ENCODE measurements at regions not wholly inside any gene's neighbourhood (a gene's known extent, or its start where the extent isn't known, plus 50 kb on each side); places are given as distances from the start of the nearest gene placed in this dataset.

GRCh38 chr12:34204830-34205285, 182.6 kb downstream of the ALG10 start:
- peaks cover 0 to 7% (median 1%) of the 10 kb centered on the region in 4 donors for H3K4me1 Mint-ChIP-seq
- DNase-seq (no peak), ATAC-seq (no peak)
- peak overlapping the region in 1 of 10 donors; percentile 64 for H3K4me3 Mint-ChIP-seq
- POLR2A ChIA-PET: no interaction called here
- H3K9me3 Mint-ChIP-seq: peaks cover 0 to 8% (median 0%) of the 10 kb centered on the region in 9 donors
- no peaks in the 10 kb centered on the region for H3K36me3 Mint-ChIP-seq
- H3K27ac Mint-ChIP-seq: no peak overlapping the region
- H3K27me3 Mint-ChIP-seq: peaks cover 0 to 2% (median 0%) of the 10 kb centered on the region in 5 donors

GRCh38 chr12:34205401-34205800, 183.1 kb downstream of the ALG10 start:
- peaks cover 0 to 8% (median 0%) of the 10 kb centered on the region in 9 donors for H3K9me3 Mint-ChIP-seq
- H3K27me3 Mint-ChIP-seq: peaks cover 0 to 2% (median 0%) of the 10 kb centered on the region in 5 donors
- no peaks in the 10 kb centered on the region for H3K36me3 Mint-ChIP-seq
- H3K4me3 Mint-ChIP-seq: no peak overlapping the region
- no peak for ATAC-seq
- no peak overlapping the region for H3K27ac Mint-ChIP-seq
- H3K4me1 Mint-ChIP-seq: peaks cover 0 to 7% (median 1%) of the 10 kb centered on the region in 4 donors
- POLR2A ChIA-PET: no interaction called here
- no peak for DNase-seq

- DNase-seq: no peak
- POLR2A ChIA-PET: no interaction called here
- peaks cover 0 to 3% (median 0%) of the 10 kb centered on the region in 3 donors for H3K36me3 Mint-ChIP-seq
- H3K27me3 Mint-ChIP-seq: peaks cover 0 to 2% (median 0%) of the 10 kb centered on the region in 5 donors
- H3K4me3 Mint-ChIP-seq: no peak overlapping the region
- H3K4me1 Mint-ChIP-seq: peaks cover 0 to 7% (median 1%) of the 10 kb centered on the region in 4 donors
- peaks cover 0 to 8% (median 0%) of the 10 kb centered on the region in 9 donors for H3K9me3 Mint-ChIP-seq
- no peak for ATAC-seq
- H3K27ac Mint-ChIP-seq: no peak overlapping the region
These were observed 183.9 kb downstream of the ALG10 start for GRCh38 chr12:34206061-34206785.

- DNase-seq (no peak), ATAC-seq (no peak)
- H3K9me3 Mint-ChIP-seq: peaks cover 0 to 8% (median 0%) of the 10 kb centered on the region in 9 donors
- peak overlapping the region in 1 of 10 donors; percentile 67 for H3K27ac Mint-ChIP-seq
- H3K4me1 Mint-ChIP-seq: peaks cover 0 to 7% (median 1%) of the 10 kb centered on the region in 4 donors
- no peak overlapping the region for H3K4me3 Mint-ChIP-seq
- POLR2A ChIA-PET: no interaction called here
- peaks cover 0 to 2% (median 0%) of the 10 kb centered on the region in 5 donors for H3K27me3 Mint-ChIP-seq
- peaks cover 0 to 5% (median 0%) of the 10 kb centered on the region in 3 donors for H3K36me3 Mint-ChIP-seq
These were observed 185.6 kb downstream of the ALG10 start for GRCh38 chr12:34207858-34208257.

- Mint-ChIP-seq H3K27ac (no peak overlapping the region), H3K36me3 (peaks cover 0 to 5% (median 0%) of the 10 kb centered on the region in 3 donors), H3K9me3 (peaks cover 0 to 8% (median 0%) of the 10 kb centered on the region in 9 donors), H3K4me1 (peaks cover 0 to 7% (median 1%) of the 10 kb centered on the region in 4 donors), H3K4me3 (no peak overlapping the region), H3K27me3 (peaks cover 0 to 2% (median 0%) of the 10 kb centered on the region in 5 donors)
- DNase-seq: no peak
- POLR2A ChIA-PET: no interaction called here
- ATAC-seq: no peak
These were observed 186.3 kb downstream of the ALG10 start for GRCh38 chr12:34208331-34209258.

GRCh38 chr12:34209259-34209835, 187.1 kb downstream of the ALG10 start:
- Mint-ChIP-seq H3K27me3 (peaks cover 0 to 2% (median 0%) of the 10 kb centered on the region in 5 donors), H3K4me1 (peaks cover 0 to 5% (median 1%) of the 10 kb centered on the region in 4 donors), H3K9me3 (peaks cover 0 to 8% (median 0%) of the 10 kb centered on the region in 9 donors), H3K4me3 (no peak overlapping the region), H3K36me3 (peaks cover 0 to 10% (median 0%) of the 10 kb centered on the region in 3 donors), H3K27ac (peak overlapping the region in 1 of 10 donors; percentile 24)
- ATAC-seq (no peak), DNase-seq (no peak)
- POLR2A ChIA-PET: no interaction called here

- Mint-ChIP-seq H3K36me3 (peaks cover 0 to 12% (median 0%) of the 10 kb centered on the region in 3 donors), H3K27me3 (peaks cover 0 to 2% (median 0%) of the 10 kb centered on the region in 5 donors), H3K9me3 (peaks cover 0 to 8% (median 0%) of the 10 kb centered on the region in 9 donors), H3K4me1 (no peaks in the 10 kb centered on the region), H3K27ac (no peak overlapping the region), H3K4me3 (no peak overlapping the region)
- DNase-seq: no peak
- no peak for ATAC-seq
- POLR2A ChIA-PET: no interaction called here
These were observed 187.9 kb downstream of the ALG10 start for GRCh38 chr12:34210183-34210582.

- Mint-ChIP-seq H3K27me3 (peaks cover 0 to 2% (median 0%) of the 10 kb centered on the region in 5 donors), H3K27ac (no peak overlapping the region), H3K4me1 (no peaks in the 10 kb centered on the region), H3K9me3 (peaks cover 0 to 8% (median 0%) of the 10 kb centered on the region in 9 donors), H3K4me3 (no peak overlapping the region), H3K36me3 (peaks cover 0 to 15% (median 0%) of the 10 kb centered on the region in 3 donors)
- ATAC-seq: no peak
- no peak for DNase-seq
- POLR2A ChIA-PET: no interaction called here
These were observed 188.6 kb downstream of the ALG10 start for GRCh38 chr12:34210689-34211530.

GRCh38 chr12:34212651-34213050, 190.4 kb downstream of the ALG10 start:
- ATAC-seq: no peak
- Mint-ChIP-seq H3K4me1 (peaks cover 0 to 3% (median 0%) of the 10 kb centered on the region in 4 donors), H3K36me3 (peaks cover 0 to 16% (median 0%) of the 10 kb centered on the region in 3 donors)

GRCh38 chr12:34214011-34214410, 191.7 kb downstream of the ALG10 start:
- DNase-seq (no peak), ATAC-seq (no peak)
- Mint-ChIP-seq H3K36me3 (peaks cover 0 to 16% (median 0%) of the 10 kb centered on the region in 3 donors), H3K4me3 (no peak overlapping the region), H3K4me1 (peaks cover 1 to 11% (median 8%) of the 10 kb centered on the region in 4 donors), H3K27ac (no peak overlapping the region), H3K9me3 (no peaks in the 10 kb centered on the region), H3K27me3 (peaks cover 2 to 12% (median 4%) of the 10 kb centered on the region in 5 donors)
- POLR2A ChIA-PET: no interaction called here

More at GRCh38 chr12:34212651-34213050, 190.4 kb downstream of the ALG10 start:
- H3K27ac Mint-ChIP-seq: no peak overlapping the region
- DNase-seq: no peak
- no peak overlapping the region for H3K4me3 Mint-ChIP-seq
- POLR2A ChIA-PET: no interaction called here
- no peaks in the 10 kb centered on the region for H3K9me3 Mint-ChIP-seq
- H3K27me3 Mint-ChIP-seq: peaks cover 0 to 4% (median 0%) of the 10 kb centered on the region in 5 donors

GRCh38 chr12:34215213-34215892, 193.1 kb downstream of the ALG10 start:
- Mint-ChIP-seq H3K9me3 (no peaks in the 10 kb centered on the region), H3K4me3 (no peak overlapping the region), H3K27me3 (peaks cover 4 to 23% (median 7%) of the 10 kb centered on the region in 5 donors), H3K36me3 (peaks cover 0 to 16% (median 0%) of the 10 kb centered on the region in 3 donors), H3K27ac (peak overlapping the region in 1 of 10 donors; percentile 72), H3K4me1 (peaks cover 1 to 13% (median 9%) of the 10 kb centered on the region in 4 donors)
- no peak for ATAC-seq
- POLR2A ChIA-PET: no interaction called here
- no peak for DNase-seq

Data from naive thymus-derived CD8-positive, alpha-beta T cell (primary cell).